ENCODE measurements at regions not wholly inside any gene's neighbourhood (a gene's known extent, or its start where the extent isn't known, plus 50 kb on each side); places are given as distances from the start of the nearest gene placed in this dataset.

- Histone ChIP-seq H3K27ac (ENCODE audit: low read depth in 1 of 2, low read length in 2 of 2) (no peak overlapping the region), H3K4me3 (ENCODE audit: low read depth in 1 of 3, low read length in 3 of 3) (no peak overlapping the region), H3K36me3 (ENCODE audit: control insufficient read depth in 4 of 4, insufficient read depth in 3 of 4, low read depth in 1 of 4, low read length in 3 of 4) (no peaks in the 10 kb centered on the region), H3K27me3 (ENCODE audit: control insufficient read depth in 4 of 4, insufficient read depth in 4 of 4, low read length in 3 of 4) (no peaks in the 10 kb centered on the region), H3K9me3 (ENCODE audit: control insufficient read depth in 4 of 4, low read length in 3 of 4) (no peaks in the 10 kb centered on the region), H3K9ac (ENCODE audit: low read depth in 1 of 2, low read length in 2 of 2) (no peak overlapping the region), H3K4me1 (ENCODE audit: control insufficient read depth in 4 of 4, insufficient read depth in 4 of 4, low read length in 3 of 4) (peaks cover 6 to 24% (median 23%) of the 10 kb centered on the region in 4 donors)
- TF ChIP-seq ATF3 (IDR thresholded peaks at IDR 0.05): no peak
- 88% methylated on average over 4 of the region's 4 CpGs for WGBS
- no peak for DNase-seq (ENCODE audit: low spot score)
These were observed 66.2 kb upstream of the WDR26 start for GRCh38 chr1:224500796-224501195.

DNA sequence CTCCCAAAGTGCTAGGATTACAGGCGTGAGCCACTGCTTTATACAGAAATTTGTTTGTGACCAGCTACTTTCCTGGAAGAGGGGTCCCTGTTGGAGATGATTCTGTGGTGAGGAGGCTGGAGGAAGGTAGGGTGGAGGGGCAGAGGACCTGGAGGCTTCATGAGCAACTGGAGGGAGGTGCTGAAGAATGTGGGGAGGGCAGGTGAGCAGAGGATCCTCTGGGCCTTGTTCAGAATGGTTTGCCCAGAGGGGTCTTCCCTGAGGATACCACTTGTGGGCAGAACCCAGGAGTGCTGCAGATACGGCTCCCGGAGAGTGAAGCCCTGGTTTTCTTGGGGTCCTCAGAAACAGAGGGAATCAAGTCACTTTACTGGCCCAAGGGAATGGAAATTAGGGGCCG is 67.2 kb upstream of the WDR26 start:
- H3K27ac ChIP-seq (ENCODE audit: low read depth in 1 of 2, low read length in 2 of 2): no peak overlapping the region
- no peaks in the 10 kb centered on the region for H3K27me3 ChIP-seq (ENCODE audit: control insufficient read depth in 4 of 4, insufficient read depth in 4 of 4, low read length in 3 of 4)
- no peaks in the 10 kb centered on the region for H3K36me3 ChIP-seq (ENCODE audit: control insufficient read depth in 4 of 4, insufficient read depth in 3 of 4, low read depth in 1 of 4, low read length in 3 of 4)
- WGBS: 94% methylated on average over 4 of the region's 4 CpGs
- no peak overlapping the region for H3K4me3 ChIP-seq (ENCODE audit: low read depth in 1 of 3, low read length in 3 of 3)
- H3K9me3 ChIP-seq (ENCODE audit: control insufficient read depth in 4 of 4, low read length in 3 of 4): no peaks in the 10 kb centered on the region
- DNase-seq (ENCODE audit: low spot score): no peak
- no peak overlapping the region for H3K9ac ChIP-seq (ENCODE audit: low read depth in 1 of 2, low read length in 2 of 2)
- H3K4me1 ChIP-seq (ENCODE audit: control insufficient read depth in 4 of 4, insufficient read depth in 4 of 4, low read length in 3 of 4): peaks cover 10 to 34% (median 31%) of the 10 kb centered on the region in 4 donors
- TF ChIP-seq TAF1 (conservative IDR thresholded peaks at IDR 0.05) (no peak), MAX (IDR thresholded peaks at IDR 0.05) (no peak)

DNA sequence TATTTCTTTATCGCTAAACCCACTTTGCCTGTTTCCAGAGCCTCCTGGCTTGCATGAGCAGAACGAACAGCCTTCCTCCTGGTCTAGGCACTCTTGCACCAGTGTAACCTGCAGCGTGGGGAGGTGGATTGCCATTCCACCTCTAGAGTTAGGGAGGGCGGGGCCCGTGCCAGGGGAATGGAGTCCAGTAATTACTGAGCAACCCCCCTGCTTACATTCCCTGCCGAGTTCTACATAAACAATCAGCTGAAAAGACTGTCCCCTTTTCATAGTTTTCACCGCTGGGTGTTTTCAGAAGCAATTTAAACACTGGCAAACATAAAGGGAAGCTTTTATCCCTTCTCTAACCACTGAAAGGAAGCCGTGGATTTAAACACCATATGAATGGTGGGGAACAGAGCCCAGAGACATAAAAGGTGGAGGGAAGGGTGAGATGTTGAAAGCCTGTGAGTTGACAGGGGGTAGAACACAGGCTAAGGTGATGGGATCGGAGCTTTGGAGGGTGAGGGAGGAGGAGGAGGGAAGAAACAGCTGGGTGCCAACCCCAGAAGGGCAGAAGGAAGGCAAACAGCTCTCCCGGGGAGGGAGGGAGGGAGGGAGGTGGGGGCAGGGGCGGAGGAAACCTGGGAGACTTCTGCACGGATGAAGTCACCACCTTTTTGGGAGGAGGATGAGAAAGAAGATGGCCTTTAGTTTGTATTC is 68.0 kb upstream of the WDR26 start:
- DNase-seq (ENCODE audit: low spot score): no peak

More for the DNA sequence above, 68.0 kb upstream of the WDR26 start:
- Histone ChIP-seq H3K9me3 (ENCODE audit: control insufficient read depth in 4 of 4, low read length in 3 of 4) (no peaks in the 10 kb centered on the region), H3K27ac (ENCODE audit: low read depth in 1 of 2, low read length in 2 of 2) (peak overlapping the region in 1 of 2 donors; percentile 84), H3K27me3 (ENCODE audit: control insufficient read depth in 4 of 4, insufficient read depth in 4 of 4, low read length in 3 of 4) (no peaks in the 10 kb centered on the region), H3K4me3 (ENCODE audit: low read depth in 1 of 3, low read length in 3 of 3) (no peak overlapping the region), H3K36me3 (ENCODE audit: control insufficient read depth in 4 of 4, insufficient read depth in 3 of 4, low read depth in 1 of 4, low read length in 3 of 4) (no peaks in the 10 kb centered on the region), H3K9ac (ENCODE audit: low read depth in 1 of 2, low read length in 2 of 2) (no peak overlapping the region), H3K4me1 (ENCODE audit: control insufficient read depth in 4 of 4, insufficient read depth in 4 of 4, low read length in 3 of 4) (peaks cover 10 to 40% (median 37%) of the 10 kb centered on the region in 4 donors)
- TF ChIP-seq NR2F2 (IDR thresholded peaks at IDR 0.05) (no peak), GABPA (IDR thresholded peaks at IDR 0.05 in 1 of 2, conservative IDR thresholded peaks at IDR 0.05 in 1 of 2) (no peak), RAD21 (IDR thresholded peaks at IDR 0.05) (no peak), ZBTB33 (IDR thresholded peaks at IDR 0.05) (no peak), TAF1 (conservative IDR thresholded peaks at IDR 0.05) (no peak), JUND (IDR thresholded peaks at IDR 0.05) (no peak), YY1 (IDR thresholded peaks at IDR 0.05) (no peak), HNF4A (conservative IDR thresholded peaks at IDR 0.05) (no peak)
- WGBS: 62% methylated on average over 12 of the region's 12 CpGs

Measured in liver (tissue), 7 donors.